ENCODE measurements at regions not wholly inside any gene's neighbourhood (a gene's known extent, or its start where the extent isn't known, plus 50 kb on each side); places are given as distances from the start of the nearest gene placed in this dataset.

DNA sequence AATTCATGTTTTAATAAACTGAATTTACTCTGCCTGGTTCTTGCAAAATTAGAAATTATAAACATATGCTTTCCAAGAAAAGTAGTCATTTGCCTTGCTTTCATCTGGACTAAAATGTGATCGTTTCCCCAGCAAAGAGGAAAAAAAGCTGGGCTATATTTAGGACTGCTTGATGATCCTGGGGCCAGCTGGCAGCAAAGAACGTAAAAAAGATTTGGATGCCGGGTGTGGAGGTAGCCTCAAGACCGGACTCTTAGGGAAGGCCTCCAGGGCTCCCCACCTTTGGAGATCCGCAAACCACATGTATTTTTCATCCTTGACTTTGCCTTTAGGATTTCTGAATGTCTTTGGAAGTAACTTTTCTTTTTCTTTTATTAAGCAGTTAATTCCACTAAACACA is 156.1 kb upstream of the SEMA6A start:
- no peaks in the 10 kb centered on the region for H3K27me3 ChIP-seq (ENCODE audit: control insufficient read depth in 2 of 2, insufficient read depth in 2 of 2, low read length in 2 of 2)
- no peak overlapping the region for H3K9ac ChIP-seq (replicated peaks; ENCODE audit: extremely low read depth, insufficient read depth, low read length)
- TF ChIP-seq MYC (IDR thresholded peaks at IDR 0.05; ENCODE audit: low read depth, low read length), result no peak
- TF ChIP-seq EZH2 (IDR thresholded peaks at IDR 0.05; ENCODE audit: borderline replicate concordance, low read depth, low read length, severe bottlenecking), result no peak
- TF ChIP-seq, protein P1, sequence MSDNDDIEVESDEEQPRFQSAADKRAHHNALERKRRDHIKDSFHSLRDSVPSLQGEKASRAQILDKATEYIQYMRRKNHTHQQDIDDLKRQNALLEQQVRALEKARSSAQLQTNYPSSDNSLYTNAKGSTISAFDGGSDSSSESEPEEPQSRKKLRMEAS (IDR thresholded peaks at IDR 0.05; ENCODE audit: insufficient read depth, insufficient read length), result no peak
- TF ChIP-seq FOS (IDR thresholded peaks at IDR 0.05; ENCODE audit: borderline replicate concordance, insufficient read depth, low read length), result no peak
- TF ChIP-seq, protein P2, sequence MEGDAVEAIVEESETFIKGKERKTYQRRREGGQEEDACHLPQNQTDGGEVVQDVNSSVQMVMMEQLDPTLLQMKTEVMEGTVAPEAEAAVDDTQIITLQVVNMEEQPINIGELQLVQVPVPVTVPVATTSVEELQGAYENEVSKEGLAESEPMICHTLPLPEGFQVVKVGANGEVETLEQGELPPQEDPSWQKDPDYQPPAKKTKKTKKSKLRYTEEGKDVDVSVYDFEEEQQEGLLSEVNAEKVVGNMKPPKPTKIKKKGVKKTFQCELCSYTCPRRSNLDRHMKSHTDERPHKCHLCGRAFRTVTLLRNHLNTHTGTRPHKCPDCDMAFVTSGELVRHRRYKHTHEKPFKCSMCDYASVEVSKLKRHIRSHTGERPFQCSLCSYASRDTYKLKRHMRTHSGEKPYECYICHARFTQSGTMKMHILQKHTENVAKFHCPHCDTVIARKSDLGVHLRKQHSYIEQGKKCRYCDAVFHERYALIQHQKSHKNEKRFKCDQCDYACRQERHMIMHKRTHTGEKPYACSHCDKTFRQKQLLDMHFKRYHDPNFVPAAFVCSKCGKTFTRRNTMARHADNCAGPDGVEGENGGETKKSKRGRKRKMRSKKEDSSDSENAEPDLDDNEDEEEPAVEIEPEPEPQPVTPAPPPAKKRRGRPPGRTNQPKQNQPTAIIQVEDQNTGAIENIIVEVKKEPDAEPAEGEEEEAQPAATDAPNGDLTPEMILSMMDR (IDR thresholded peaks at IDR 0.05; ENCODE audit: extremely low read depth in 1 of 2, insufficient read depth in 1 of 2, low read depth in 1 of 2, low read length in 2 of 2), result no peak
- TF ChIP-seq POLR2AphosphoS5 (IDR thresholded peaks at IDR 0.05; ENCODE audit: insufficient read depth, low read depth, low read length), result no peak
- no peak for TF ChIP-seq GATA2 (IDR thresholded peaks at IDR 0.05; ENCODE audit: insufficient read depth, insufficient read length, low read depth, low read length)
- TF ChIP-seq JUN (IDR thresholded peaks at IDR 0.05; ENCODE audit: borderline replicate concordance, insufficient read depth, insufficient read length, low read depth), result no peak
- TF ChIP-seq POLR2A (IDR thresholded peaks at IDR 0.05; ENCODE audit: low read depth, low read length), result no peak
- H3K4me2 ChIP-seq (ENCODE audit: insufficient read depth, low read length), result no peak overlapping the region
- H3K4me1 ChIP-seq (ENCODE audit: control insufficient read depth, extremely low read depth, insufficient read depth, low read length), result no peaks in the 10 kb centered on the region
- CTCF ChIA-PET, result no interaction called here
- no peak overlapping the region for H2AFZ ChIP-seq (ENCODE audit: low read depth, low read length)
- no TSS peak for BruUV-seq (replicated peaks)
- H3K9me3 ChIP-seq (replicated peaks; ENCODE audit: control insufficient read depth, insufficient read depth, low read length), result no peaks in the 10 kb centered on the region
- no peak overlapping the region for H3K4me3 ChIP-seq (replicated peaks in 1 of 3; ENCODE audit: insufficient read depth in 1 of 3, low read depth in 1 of 3, low read length in 3 of 3)
- no peaks in the 10 kb centered on the region for H3K9me1 ChIP-seq (replicated peaks; ENCODE audit: control insufficient read depth, extremely low read depth, insufficient read depth, low read length)
- intact Hi-C loops (cut with micrococcal nuclease), result no loop called here
- no peak overlapping the region for H3K27ac ChIP-seq (ENCODE audit: insufficient read depth, low read depth, low read length)
- no peaks in the 10 kb centered on the region for H3K36me3 ChIP-seq (ENCODE audit: control insufficient read depth in 2 of 2, extremely low read depth in 1 of 2, insufficient read depth in 2 of 2, low read length in 2 of 2)
- dilution Hi-C loops (cut with MboI; ENCODE audit: extremely low pct_ligation_motif_present, low sequenced_read_pairs), result no loop called here
- FAIRE-seq (no peak), DNase-seq (ENCODE audit: low read depth, low spot score) (no peak)
- no peaks in the 10 kb centered on the region for H3K79me2 ChIP-seq (ENCODE audit: control insufficient read depth, insufficient read depth, low read length)
- POLR2A ChIA-PET, result no interaction called here
- no peaks in the 10 kb centered on the region for H4K20me1 ChIP-seq (replicated peaks; ENCODE audit: control insufficient read depth, extremely low read depth, insufficient read depth, low read length)
